ENCODE measurements at regions not wholly inside any gene's neighbourhood (a gene's known extent, or its start where the extent isn't known, plus 50 kb on each side); places are given as distances from the start of the nearest gene placed in this dataset.

- TF ChIP-seq, protein P1, sequence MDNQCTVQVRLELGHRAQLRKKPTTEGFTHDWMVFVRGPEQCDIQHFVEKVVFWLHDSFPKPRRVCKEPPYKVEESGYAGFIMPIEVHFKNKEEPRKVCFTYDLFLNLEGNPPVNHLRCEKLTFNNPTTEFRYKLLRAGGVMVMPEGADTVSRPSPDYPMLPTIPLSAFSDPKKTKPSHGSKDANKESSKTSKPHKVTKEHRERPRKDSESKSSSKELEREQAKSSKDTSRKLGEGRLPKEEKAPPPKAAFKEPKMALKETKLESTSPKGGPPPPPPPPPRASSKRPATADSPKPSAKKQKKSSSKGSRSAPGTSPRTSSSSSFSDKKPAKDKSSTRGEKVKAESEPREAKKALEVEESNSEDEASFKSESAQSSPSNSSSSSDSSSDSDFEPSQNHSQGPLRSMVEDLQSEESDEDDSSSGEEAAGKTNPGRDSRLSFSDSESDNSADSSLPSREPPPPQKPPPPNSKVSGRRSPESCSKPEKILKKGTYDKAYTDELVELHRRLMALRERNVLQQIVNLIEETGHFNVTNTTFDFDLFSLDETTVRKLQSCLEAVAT (IDR thresholded peaks at IDR 0.05): no peak
- TF ChIP-seq, protein P2, sequence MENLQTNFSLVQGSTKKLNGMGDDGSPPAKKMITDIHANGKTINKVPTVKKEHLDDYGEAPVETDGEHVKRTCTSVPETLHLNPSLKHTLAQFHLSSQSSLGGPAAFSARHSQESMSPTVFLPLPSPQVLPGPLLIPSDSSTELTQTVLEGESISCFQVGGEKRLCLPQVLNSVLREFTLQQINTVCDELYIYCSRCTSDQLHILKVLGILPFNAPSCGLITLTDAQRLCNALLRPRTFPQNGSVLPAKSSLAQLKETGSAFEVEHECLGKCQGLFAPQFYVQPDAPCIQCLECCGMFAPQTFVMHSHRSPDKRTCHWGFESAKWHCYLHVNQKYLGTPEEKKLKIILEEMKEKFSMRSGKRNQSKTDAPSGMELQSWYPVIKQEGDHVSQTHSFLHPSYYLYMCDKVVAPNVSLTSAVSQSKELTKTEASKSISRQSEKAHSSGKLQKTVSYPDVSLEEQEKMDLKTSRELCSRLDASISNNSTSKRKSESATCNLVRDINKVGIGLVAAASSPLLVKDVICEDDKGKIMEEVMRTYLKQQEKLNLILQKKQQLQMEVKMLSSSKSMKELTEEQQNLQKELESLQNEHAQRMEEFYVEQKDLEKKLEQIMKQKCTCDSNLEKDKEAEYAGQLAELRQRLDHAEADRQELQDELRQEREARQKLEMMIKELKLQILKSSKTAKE (IDR thresholded peaks at IDR 0.05; ENCODE audit: low read depth, poor library complexity, severe bottlenecking): no peak
- TF ChIP-seq SP1 (IDR thresholded peaks at IDR 0.05; ENCODE audit: low read depth, low read length) (no peak), BACH1 (IDR thresholded peaks at IDR 0.05; ENCODE audit: borderline replicate concordance) (no peak), POLR2AphosphoS2 (IDR thresholded peaks at IDR 0.05; ENCODE audit: low read depth, low read length) (no peak), NRF1 (conservative IDR thresholded peaks at IDR 0.05; ENCODE audit: low read depth, low read length) (no peak), CHD1 (IDR thresholded peaks at IDR 0.05; ENCODE audit: low read depth, low read length) (no peak), BHLHE40 (IDR thresholded peaks at IDR 0.05; ENCODE audit: borderline replicate concordance in 1 of 2, low read depth in 2 of 2, low read length in 1 of 2) (no peak), SREBF1 (IDR thresholded peaks at IDR 0.05; ENCODE audit: low read length) (no peak)
Observed at GRCh38 chr5:8436924-8437323, 568.0 kb downstream of the MTRR start (continued).

- intact Hi-C loops (cut with micrococcal nuclease; ENCODE audit: unreplicated experiment): no loop called here
Observed at GRCh38 chr5:8445139-8445538, 576.2 kb downstream of the MTRR start.

More at GRCh38 chr5:8445139-8445538, 576.2 kb downstream of the MTRR start:
- H3K79me2 ChIP-seq (ENCODE audit: control insufficient read depth, insufficient read depth, low read length): no peaks in the 10 kb centered on the region
- H3K4me3 ChIP-seq: no peak overlapping the region
- SMC1A ChIA-PET (ENCODE audit: uncharacterized antibody, unreplicated experiment): no interaction called here
- no peak overlapping the region for H3K9ac ChIP-seq (ENCODE audit: control insufficient read depth, insufficient read depth, low read length)
- no peaks in the 10 kb centered on the region for H3K27me3 ChIP-seq (replicated peaks in 1 of 2; ENCODE audit: control insufficient read depth in 2 of 2, insufficient read depth in 2 of 2, low read length in 1 of 2)
- TF ChIP-seq, protein P3, sequence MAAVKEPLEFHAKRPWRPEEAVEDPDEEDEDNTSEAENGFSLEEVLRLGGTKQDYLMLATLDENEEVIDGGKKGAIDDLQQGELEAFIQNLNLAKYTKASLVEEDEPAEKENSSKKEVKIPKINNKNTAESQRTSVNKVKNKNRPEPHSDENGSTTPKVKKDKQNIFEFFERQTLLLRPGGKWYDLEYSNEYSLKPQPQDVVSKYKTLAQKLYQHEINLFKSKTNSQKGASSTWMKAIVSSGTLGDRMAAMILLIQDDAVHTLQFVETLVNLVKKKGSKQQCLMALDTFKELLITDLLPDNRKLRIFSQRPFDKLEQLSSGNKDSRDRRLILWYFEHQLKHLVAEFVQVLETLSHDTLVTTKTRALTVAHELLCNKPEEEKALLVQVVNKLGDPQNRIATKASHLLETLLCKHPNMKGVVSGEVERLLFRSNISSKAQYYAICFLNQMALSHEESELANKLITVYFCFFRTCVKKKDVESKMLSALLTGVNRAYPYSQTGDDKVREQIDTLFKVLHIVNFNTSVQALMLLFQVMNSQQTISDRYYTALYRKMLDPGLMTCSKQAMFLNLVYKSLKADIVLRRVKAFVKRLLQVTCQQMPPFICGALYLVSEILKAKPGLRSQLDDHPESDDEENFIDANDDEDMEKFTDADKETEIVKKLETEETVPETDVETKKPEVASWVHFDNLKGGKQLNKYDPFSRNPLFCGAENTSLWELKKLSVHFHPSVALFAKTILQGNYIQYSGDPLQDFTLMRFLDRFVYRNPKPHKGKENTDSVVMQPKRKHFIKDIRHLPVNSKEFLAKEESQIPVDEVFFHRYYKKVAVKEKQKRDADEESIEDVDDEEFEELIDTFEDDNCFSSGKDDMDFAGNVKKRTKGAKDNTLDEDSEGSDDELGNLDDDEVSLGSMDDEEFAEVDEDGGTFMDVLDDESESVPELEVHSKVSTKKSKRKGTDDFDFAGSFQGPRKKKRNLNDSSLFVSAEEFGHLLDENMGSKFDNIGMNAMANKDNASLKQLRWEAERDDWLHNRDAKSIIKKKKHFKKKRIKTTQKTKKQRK (IDR thresholded peaks at IDR 0.05; ENCODE audit: low read depth, low read length): no peak
- no peak for TF ChIP-seq STAT3 (IDR thresholded peaks at IDR 0.05; ENCODE audit: low read depth, low read length)
- TF ChIP-seq KLF5 (IDR thresholded peaks at IDR 0.05; ENCODE audit: partially characterized antibody): no peak
- CTCF ChIA-PET: no interaction called here
- DNase-seq (ENCODE audit: low read depth, low spot score) (no peak), ATAC-seq (no peak), FAIRE-seq (no peak)
- RAD21 ChIA-PET (ENCODE audit: unreplicated experiment): no interaction called here
- in situ Hi-C loops (cut with MboI): no loop called here
- no peaks in the 10 kb centered on the region for H3K9me3 ChIP-seq (replicated peaks; ENCODE audit: control insufficient read depth, insufficient read depth, low read length)
- H3K4me1 ChIP-seq (ENCODE audit: control insufficient read depth, insufficient read depth, low read length): no peaks in the 10 kb centered on the region
- 30% methylated on average over 1 of the region's 1 CpG for WGBS (ENCODE audit: insufficient coverage, insufficient replicate concordance, low lambda C conversion rate, missing lambda C conversion rate)
- no peak overlapping the region for H2AFZ ChIP-seq (ENCODE audit: control insufficient read depth, low read depth, low read length)
- BruUV-seq (replicated peaks): no TSS peak
- no peak overlapping the region for H3K4me2 ChIP-seq (ENCODE audit: control insufficient read depth, insufficient read depth)
- POLR2A ChIA-PET: no interaction called here
- no peak overlapping the region for H3K27ac ChIP-seq (ENCODE audit: control insufficient read depth, insufficient read depth)
- H3K36me3 ChIP-seq (ENCODE audit: control insufficient read depth in 2 of 2, insufficient read depth in 2 of 2, low read length in 1 of 2): no peaks in the 10 kb centered on the region
- no peaks in the 10 kb centered on the region for H4K20me1 ChIP-seq (ENCODE audit: control insufficient read depth, insufficient read depth)

Data from GM12878 (cell line).